ENCODE measurements at regions not wholly inside any gene's neighbourhood (a gene's known extent, or its start where the extent isn't known, plus 50 kb on each side); places are given as distances from the start of the nearest gene placed in this dataset.
"Not testable (repeated sequence)": the region's sequence is repeated elsewhere in the genome, so short reads cannot be mapped to it uniquely, and the experiment has no call there.

GRCh38 chr7:51900755-51901488 is 584.3 kb upstream of the COBL start:
- not testable (repeated sequence) for TF ChIP-seq POLR2A, CTCF, POLR2AphosphoS5 (IDR thresholded peaks at IDR 0.05)

Data from sigmoid colon (tissue), 4 donors.